GF-D8 (cell line): ENCODE measurements at regions not wholly inside any gene's neighbourhood (a gene's known extent, or its start where the extent isn't known, plus 50 kb on each side); places are given as distances from the start of the nearest gene placed in this dataset.

Source experiments
- DNase-seq: peaks from one replicate; lab custom pipeline; 2025; lab: John Stamatoyannopoulos, UW

DNA sequence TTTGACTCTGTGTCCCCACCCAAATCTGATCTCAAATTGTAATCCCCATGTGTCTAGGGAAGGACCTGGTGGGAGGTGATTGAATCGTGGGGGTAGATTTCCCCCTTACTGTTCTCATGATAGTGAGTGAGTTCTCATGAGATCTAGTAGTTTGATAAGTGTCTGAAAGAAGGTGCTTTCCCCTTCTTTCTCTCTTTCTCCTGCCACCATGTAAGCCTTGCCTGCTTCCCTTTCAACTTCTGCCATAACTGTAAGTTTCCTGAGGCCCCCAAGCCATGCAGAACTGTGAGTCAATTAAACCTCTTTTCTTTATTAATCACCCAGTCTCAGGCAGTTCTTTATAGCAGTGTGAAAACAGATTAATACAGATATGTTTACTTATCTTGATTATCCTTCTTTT is 266.5 kb upstream of the GYPC start:
- no peak for DNase-seq

DNA sequence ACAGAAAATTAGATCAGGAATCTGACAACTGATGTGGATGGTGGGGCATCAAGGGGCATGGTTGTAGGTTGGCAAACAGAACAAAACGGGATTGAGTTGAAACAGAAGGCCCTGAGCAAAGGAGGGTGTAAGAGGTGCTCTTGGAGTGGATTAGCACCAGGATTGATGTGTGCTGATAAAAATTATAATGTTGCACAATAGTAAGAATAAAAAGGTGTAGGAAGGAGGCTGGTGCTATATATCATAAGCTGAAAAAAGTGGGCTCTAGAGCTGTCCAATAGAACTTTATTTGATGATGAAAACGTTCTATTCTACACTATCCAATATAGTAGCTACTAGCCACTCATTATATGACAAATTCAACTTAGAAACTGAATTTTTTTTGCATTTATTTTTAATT is 263.1 kb upstream of the GYPC start:
- DNase-seq: no peak

DNA sequence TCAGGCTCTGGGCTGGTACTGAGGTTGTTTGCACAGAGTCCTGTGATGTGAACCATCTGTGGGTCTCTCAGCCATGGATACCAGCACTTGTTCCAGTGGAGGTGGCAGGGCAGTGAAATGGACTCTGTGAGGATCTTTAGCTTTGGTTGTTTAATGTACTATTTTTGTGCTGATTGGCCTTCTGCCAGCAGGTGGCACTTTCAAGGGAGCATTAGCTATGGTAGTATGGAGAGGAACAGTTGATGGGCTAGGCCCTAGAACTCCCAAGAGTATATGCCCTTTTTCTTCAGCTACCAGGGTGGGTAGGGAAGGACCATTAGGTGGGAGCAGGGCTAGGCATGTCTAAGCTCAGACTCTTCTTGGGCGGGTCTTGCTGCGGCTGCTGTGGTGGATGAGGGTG is 257.0 kb upstream of the GYPC start:
- no peak for DNase-seq

DNA sequence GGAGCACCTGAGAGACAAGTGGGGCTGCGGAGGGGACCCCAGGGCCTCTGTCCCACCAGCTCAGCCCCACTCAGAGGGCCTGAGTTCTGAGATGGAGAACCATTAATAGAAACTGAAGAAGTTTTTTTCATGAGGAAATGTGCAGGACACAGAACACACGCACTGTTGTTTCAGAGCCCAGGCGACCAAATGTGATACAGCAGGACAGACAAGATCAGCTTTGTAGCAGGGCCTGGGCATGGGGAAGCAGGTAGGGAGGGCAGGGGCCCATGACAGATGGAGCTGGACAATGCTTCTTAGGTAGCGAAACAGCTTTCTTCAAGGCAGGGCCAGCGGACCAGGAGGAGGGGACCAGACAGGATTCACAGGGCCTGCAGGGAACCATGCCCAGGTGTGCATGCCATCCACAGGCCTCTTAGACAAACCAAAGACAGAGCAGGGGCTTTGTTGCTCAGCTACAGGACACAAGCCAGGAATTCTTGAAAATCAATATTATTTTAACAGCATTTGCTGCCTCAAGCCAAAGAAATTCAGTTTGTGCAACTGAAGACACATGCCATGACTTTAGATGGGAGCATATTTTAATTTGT is 252.8 kb upstream of the GYPC start:
- DNase-seq: no peak

DNA sequence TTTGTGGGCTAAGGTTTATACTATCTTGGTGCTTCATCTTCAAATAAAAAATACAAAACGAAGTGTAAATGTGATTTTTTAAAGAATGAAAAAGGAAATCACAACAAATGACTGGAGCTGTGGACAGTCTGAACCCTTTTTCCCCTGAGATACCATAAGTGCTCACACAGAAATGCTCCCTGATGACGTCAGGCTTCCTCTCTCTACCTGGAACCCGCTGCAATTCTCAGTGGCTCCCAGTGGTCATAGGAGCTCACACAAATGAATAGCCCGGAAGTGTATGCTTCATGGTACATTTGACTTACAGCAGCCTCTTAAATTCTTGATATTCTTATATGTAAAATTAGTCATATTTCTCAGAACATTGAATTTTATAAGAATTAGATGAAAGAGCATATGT is 249.7 kb upstream of the GYPC start:
- DNase-seq: no peak

DNA sequence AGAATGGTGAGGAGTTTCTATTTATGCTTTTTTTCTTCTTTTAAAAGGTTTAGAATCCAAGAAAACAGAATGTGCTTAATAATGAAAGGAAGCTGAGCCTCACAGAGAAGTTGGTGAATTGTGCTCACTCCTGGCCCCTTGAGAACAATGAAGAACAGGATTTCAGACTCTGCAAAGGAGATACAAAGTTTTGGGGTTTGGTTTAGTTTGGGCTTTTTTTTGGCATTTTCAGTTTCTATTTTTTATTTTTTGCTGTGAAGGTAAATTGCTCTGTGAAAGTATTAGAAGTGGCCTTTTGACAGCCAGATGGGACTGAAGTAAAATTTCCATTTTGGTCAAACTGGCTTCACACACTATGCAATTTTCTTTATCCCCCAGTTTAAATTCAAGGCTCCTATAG is 247.3 kb upstream of the GYPC start:
- no peak for DNase-seq

DNA sequence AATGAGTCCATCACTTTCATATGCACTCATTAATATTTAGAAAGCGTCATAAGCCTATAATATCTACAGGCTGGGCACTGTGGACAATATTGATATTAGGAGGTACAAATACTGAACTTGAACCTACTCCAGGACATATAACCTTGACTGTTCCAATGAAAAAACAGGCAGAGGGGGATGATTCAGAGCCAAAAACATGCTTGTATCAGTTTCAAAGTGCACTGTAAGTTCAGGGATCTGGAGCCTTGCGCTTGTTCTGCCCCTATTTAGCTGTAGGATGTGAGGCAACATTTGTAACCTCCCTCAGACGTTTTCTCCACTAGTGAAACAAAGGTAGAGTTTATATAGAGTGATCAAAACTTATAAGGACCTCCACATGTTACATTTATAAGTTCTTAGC is 246.1 kb upstream of the GYPC start:
- no peak for DNase-seq

DNA sequence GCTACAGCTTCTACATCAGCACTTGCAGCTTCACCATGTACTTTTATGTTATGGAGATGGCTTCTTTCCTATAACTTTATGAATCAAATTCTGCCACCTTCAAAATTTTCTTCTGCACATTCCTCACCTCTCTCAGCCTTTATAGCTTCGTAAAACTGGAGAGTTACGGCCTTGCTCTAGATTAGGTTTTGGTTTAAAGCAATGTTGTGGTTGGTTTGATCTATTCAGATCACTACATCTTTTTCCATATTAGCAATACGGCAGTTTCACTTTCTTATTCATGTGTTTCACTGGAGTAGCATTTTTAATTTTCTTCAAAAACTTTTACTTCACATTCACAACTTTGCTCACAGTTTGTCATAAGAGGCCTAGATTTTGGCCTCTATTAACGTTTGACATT is 242.9 kb upstream of the GYPC start:
- no peak for DNase-seq

DNA sequence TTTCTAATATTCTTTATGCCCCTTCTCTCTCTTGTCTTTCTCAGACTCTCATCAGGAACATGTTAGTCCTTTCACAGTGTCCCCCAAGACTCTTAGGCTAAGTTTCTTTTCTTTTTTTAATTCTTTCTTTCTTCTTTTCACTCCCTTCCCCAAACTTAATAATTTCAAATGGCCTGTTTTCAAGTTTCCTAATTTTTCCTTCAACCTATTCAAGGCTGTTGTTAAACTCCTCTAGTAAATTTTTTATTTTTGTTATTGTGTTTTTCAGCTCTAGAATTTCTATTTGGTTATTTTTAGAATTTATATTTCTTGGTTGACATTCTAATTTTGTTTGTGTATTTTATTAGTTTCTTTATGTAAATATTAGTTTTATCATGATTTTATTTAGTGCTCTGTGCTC is 236.6 kb upstream of the GYPC start:
- no peak for DNase-seq

DNA sequence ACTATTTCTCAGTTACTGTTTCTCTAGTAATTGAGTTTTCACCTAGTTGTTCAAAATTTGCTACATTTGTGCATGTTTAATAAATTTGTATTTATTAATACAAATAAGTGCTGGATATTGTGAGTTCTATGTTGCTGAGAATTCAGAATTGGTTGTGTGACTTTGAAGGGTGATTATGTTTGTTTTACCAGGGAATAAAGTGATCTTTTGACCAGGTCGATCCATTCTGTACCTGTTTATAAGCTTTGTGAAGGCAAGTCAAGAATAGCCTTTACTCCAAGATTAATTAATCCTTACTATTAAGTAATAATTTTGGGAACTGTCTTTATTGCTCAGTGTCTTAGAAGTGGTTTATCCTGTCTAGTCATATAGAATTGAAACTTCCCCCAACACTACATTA is 230.0 kb upstream of the GYPC start:
- DNase-seq: no peak

DNA sequence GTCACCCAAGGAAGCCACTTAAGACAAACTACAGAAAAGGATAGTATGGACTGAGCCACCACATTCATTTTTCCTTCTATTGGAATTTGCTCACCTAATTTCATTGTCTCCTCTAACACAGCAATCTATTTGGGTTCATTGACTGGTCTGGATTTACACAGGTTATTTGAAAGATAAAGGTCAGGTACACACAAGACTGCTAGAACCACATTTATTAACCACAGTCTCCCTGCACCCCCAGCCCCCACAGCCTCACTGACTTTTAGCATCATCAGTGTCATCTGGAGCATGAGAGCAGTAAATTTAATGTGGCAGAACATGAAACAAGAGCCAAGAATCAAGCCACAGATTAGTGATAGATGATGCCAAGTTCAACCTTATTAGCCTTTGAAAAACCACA is 226.9 kb upstream of the GYPC start:
- DNase-seq: no peak

DNA sequence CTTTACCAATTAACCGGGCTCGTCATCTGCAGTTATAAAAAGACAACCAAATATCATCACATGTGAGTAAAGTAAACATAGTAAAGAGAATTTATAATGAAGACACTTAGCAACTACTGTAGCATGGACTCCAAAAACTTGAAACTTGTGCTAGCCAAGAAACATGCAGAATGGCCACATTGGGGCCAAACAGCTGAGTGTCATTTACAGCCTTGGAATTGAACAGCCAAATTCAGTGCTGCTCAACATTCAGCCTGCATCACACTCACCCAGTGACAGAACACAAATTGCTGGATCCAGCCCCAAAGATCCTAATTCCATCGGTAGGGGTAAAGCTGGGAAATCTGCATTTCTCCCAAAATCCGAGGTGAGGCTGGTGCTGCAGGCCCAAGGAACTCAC is 224.8 kb upstream of the GYPC start:
- no peak for DNase-seq

DNA sequence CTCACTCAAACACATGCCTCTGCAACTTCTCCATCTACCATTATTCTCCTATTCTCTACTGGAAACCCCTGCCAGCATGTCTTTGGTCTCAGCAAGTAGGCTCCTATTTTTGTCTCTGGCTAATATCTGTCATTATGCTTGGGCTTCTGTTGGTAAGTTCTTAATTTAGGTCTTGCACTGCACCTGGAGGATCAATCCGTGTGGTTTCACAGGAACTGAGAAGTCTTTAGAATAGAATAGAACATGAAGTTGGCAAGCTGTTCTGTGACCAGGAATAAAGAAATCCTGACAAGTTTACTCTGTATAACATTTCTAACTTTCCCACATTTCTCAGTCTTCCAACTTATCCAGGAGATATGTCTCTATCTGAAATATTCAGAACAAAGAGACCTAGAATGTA is 219.5 kb upstream of the GYPC start:
- no peak for DNase-seq

DNA sequence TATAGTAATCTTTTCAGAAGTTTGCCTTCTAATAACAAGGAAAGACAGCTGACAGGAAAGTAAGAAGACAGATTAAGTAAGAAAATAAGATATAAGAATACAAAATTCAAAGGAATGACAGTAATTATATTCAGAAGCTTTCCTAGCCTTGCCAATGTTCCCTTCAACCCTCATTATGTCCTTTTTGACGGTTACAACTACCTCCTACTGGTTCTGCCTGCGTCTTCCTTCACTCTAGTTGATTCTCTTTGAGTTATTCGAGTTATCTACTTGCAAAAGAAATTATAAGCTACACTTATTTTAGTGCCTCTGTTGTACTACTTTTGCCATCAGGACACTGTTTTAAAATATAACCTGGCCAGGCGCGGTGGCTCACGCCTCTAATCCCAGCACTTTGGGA is 218.9 kb upstream of the GYPC start:
- no peak for DNase-seq

DNA sequence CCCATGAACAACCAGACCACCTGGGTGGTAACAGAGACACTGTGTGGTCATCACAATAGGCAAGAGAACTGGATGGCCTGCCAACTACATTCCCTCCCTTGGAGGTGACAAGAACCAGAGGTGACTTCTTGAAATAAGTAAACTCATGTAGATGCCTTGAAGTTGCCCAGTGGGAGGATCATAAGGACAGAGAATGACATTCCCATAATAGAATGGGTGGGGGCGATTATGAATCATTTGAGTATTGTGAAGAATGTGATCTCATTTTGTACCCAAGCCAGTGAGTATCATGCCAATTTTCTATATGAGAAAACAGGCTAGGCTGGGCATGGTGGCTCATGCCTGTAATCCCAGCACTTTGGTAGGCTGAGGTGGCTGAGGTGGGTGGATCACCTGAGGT is 211.4 kb upstream of the GYPC start:
- DNase-seq: no peak

DNA sequence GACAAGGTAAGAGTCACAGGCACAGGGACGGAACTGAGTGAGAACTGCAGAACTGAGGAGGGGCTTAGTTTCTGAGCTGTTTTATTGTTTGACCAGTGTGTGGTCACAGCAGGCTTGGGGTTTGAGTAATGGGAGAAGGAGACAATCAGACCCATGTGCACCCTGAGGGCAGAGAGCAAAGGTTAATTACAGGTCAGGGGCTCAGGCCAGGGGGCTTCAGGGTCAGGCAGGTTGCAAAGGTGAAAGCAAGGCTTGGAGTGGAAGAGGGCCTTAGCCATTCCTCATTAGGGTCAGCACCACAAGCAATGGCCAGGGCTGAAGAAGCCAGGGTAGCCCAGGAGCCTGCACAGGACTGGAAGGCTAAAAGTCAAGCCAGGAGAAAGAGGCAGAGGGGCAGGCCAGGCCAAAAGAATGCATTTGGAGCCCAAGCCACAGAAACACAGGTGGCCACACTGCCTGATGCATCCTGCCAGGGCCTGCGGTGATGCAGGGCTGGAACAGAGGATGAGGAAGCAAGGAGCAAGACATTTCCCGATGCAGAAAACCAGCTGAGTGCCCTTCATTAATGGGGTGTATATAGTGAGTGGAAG is 209.8 kb upstream of the GYPC start:
- no peak for DNase-seq

DNA sequence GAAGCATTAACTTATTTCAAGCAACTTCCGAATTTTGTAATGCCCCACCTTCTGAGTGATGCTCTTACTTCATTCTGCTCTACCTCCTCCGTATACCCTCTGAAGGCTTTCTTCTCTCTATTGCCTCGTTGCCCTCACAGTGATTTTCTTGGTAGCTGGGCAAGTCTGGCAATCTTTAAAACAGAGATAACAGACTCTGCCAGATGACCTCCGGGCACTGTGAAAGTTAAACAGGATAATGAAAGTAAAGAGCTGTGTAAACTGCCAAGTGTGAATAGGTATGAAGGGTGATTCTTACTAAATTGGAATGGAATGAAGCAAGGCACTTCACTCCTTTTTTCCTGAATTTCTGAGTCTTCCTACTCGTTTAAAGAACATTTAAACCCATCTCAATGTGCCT is 207.3 kb upstream of the GYPC start:
- DNase-seq: no peak

DNA sequence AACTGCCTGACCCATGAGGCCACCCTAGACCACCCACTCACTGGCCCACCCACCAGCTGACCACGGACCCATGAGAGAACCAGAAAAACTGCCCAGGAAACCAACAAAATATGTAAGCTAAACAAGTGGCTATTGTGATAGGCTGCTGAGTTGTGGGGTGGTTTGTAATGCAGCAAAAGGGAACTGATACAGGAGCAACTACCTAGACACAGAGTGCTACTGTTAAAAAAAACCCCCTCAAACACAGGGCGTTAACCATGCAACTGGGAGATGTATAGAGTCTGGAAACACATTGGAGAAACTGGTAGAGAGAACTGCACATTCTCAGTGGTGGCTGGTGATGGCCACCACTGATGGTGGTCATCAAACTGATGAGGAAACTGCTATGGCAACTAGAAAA is 206.3 kb upstream of the GYPC start:
- DNase-seq: no peak

DNA sequence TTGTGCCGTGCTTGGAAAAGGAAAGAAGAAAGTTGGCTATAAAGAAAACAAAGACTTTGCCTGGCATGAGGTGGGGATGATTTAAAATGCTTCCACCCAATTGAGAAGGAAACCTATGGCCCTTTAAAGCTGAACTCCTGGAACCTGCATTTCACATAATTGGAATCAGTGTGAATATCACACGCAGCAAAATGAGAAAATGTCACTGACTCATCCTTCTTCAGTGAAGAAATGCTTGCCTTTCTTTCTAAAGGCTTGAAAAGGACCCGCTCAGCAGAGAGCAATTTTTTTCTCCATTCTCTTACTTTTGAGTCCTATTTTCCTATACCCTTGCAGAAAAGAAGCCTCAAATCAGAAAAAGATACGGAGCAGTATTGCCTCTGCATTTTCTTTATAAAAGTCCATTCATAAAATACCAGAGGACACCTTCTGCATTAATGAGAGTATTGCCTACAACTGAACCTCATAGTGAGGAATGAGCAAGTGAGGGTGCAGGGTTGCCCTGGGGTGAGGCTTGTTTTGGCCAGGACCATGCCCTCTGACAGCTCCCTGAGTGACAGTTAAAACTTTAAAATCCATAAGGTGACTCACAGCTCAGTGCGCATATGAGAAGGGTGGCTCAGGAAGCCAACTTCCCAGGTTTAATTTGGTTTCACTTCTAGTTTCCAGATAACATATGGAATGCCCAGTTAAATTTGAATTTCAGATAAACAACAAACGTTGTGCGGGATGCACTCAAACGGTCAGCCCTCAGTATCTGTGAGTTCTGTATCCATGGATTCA is 191.9 kb upstream of the GYPC start:
- DNase-seq: no peak

DNA sequence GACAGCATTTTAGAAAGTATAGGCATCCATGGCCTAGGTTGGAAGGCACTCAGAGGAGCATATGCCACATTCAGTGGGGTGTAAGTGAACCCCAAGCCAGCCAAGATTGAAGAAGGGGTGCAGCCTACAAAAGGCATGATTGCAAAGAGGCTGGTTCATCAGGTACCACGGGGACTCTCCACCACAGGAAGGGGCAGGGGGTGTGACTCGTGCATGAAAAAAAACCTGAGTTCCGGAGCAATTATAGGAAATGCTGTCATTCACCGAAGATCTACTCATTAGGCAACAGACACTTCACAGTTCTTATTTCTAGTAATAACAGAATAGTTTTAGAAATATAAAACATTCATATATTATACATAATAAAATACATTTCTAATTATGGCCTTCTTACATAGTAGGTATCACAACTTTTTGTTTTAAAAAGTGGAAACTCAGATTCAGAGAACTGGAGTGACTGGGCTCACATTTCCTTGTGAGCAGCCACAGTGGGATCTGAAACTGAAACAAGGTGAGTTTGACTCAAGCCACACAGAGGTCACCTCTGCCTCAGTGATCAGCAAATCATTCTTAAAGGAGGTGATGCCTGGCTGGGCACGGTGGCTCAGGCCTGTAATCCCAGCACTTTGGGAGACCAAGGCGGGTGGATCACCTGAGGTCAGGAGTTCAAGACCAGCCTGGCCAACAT is 188.4 kb upstream of the GYPC start:
- no peak for DNase-seq

DNA sequence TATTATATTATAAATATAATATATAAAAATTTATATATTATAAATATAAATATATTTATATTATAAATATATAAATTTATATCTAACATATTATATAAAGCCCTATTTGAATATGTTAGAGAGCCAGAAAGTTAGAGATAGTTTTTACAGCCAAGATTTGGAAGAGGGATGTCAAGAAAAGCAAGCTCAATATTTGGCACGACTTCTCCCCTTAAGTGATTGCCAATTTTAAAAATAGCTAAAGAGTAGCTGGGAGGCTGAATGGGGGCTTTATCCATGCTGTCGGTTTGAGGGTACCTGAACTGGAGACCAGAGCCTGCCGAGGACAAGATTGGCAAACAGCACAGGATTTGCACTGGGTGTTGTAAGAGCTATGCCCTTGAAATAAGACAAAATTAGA is 180.9 kb upstream of the GYPC start:
- no peak for DNase-seq

DNA sequence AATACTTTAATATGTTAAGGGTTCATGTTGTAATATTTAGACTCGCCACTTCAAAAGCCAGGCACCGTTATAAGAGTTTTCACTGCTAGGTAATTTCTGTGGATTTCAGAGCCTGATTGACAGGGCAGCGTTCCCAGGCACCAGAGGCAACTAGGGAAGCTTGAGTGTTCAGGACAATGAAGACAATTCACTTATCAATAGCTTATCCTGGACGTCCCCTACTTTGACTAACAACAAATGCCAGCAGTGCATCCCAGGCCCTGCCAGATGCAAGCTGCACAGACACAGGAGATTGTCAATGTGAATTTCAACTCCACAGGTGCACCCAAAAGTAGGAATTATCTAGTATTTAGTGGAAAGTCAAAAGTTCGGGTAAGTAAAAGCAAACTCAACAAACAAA is 179.3 kb upstream of the GYPC start:
- no peak for DNase-seq

DNA sequence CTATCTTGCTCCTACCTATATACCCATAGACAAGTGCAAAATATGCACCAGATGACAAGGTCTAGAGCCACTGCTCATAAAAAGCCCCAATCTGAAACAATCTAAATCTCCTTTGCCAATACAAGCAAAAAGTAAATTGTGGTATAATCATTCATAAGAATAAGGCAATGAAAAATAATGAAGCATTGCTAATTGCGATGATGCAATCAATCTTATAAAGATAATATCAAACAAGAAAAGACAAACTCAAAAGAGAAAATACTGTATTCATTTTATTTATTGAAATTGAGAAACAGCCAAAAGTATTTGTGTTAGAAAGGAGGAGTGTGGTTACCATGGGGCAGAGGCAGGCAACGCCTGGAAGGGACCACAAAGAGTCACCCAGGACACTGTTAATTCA is 175.9 kb upstream of the GYPC start:
- no peak for DNase-seq
